IMR-90 (cell line): ENCODE measurements at regions not wholly inside any gene's neighbourhood (a gene's known extent, or its start where the extent isn't known, plus 50 kb on each side); places are given as distances from the start of the nearest gene placed in this dataset.

ENCODE experiments used
- ATAC-seq: fragments of 200-7000 bp; cut with Tn5 transposase; 2 replicates; pipeline ENCODE4 v1.9.1; 2020; ENCODE audit warnings: low read depth, mild to moderate bottlenecking, moderate library complexity
- BruUV-seq: library from RNA; stranded (reverse); fragments of 400-500 nt; replicated peaks from 2 replicates; lab custom pipeline; 2021; lab: Mats Ljungman, UMichigan
- CTCF ChIA-PET: fragments of 300-600 bp; formaldehyde crosslinking; extraction: SDS; loops from one replicate; lab custom pipeline; 2021; ENCODE audit warnings: antibody characterized with exemption; lab: Yijun Ruan, JAX
- POLR2A ChIA-PET: fragments of 300-600 bp; sonication (Branson Sonifier 250); formaldehyde crosslinking; loops from one replicate; lab custom pipeline; 2022; ENCODE audit warnings: antibody characterized with exemption; ENCODE audit not compliant: unreplicated experiment; lab: Charles Lee
- DNase-seq: peaks from one replicate; pipeline ENCODE4 v3.0.0; 2013
- H2AFZ ChIP-seq: replicated peaks from 2 replicates; pipeline ENCODE3; 2013; ENCODE audit warnings: low read length, mild to moderate bottlenecking; ENCODE audit not compliant: poor library complexity
- H2AK5ac ChIP-seq: 2 replicates; pipeline ENCODE4 v1.6.1; 2013; ENCODE audit warnings: low read depth, low read length, inconsistent platforms
- H2AK9ac ChIP-seq: replicated peaks from 2 replicates; pipeline ENCODE3; 2013; ENCODE audit warnings: mild to moderate bottlenecking, low read depth, low read length, moderate library complexity; ENCODE audit not compliant: poor library complexity
- H2BK120ac ChIP-seq: 2 replicates; pipeline ENCODE4 v1.6.1; 2013; ENCODE audit warnings: low read depth, low read length, inconsistent platforms
- H2BK15ac ChIP-seq: 3 replicates; pipeline ENCODE4 v1.6.1; 2013; ENCODE audit warnings: low read depth, low read length, inconsistent platforms
- H2BK20ac ChIP-seq: 2 replicates; pipeline ENCODE4 v1.6.1; 2013; ENCODE audit warnings: low read depth, mild to moderate bottlenecking, inconsistent platforms, low read length, moderate library complexity
- H2BK5ac ChIP-seq: 2 replicates; pipeline ENCODE4 v1.6.1; 2013; ENCODE audit warnings: mild to moderate bottlenecking, low read depth, low read length, inconsistent platforms; ENCODE audit not compliant: poor library complexity, severe bottlenecking
- H3K14ac ChIP-seq: replicated peaks from 2 replicates; pipeline ENCODE4 v1.6.1; 2013; ENCODE audit warnings: low read depth, low read length, inconsistent platforms
- H3K18ac ChIP-seq: 2 replicates; pipeline ENCODE4 v1.6.1; 2013; ENCODE audit warnings: low read depth, low read length, control low read depth
- H3K23ac ChIP-seq: 2 replicates; pipeline ENCODE4 v1.6.1; 2013; ENCODE audit warnings: low read depth, low read length, inconsistent platforms
- H3K27ac ChIP-seq: 2 replicates; pipeline ENCODE4 v1.5.1; 2013; ENCODE audit warnings: mild to moderate bottlenecking, control low read depth, low read length; ENCODE audit not compliant: insufficient read depth
- H3K27me3 ChIP-seq: 2 replicates; pipeline ENCODE4 v1.6.1; 2013; ENCODE audit warnings: low read length; ENCODE audit not compliant: control insufficient read depth, insufficient read depth
- H3K36me3 ChIP-seq: 2 replicates; pipeline ENCODE4 v1.6.1; 2013; ENCODE audit warnings: low read length, mixed read lengths; ENCODE audit not compliant: control insufficient read depth, insufficient read depth
- H3K4ac ChIP-seq: 2 replicates; pipeline ENCODE4 v1.6.1; 2013; ENCODE audit warnings: low read depth, low read length, inconsistent platforms
- H3K4me1 ChIP-seq: 2 replicates; pipeline ENCODE4 v1.6.1; 2013; ENCODE audit warnings: low read length, mixed read lengths; ENCODE audit not compliant: control insufficient read depth, insufficient read depth
- H3K4me2 ChIP-seq: 2 replicates; pipeline ENCODE4 v1.6.1; 2013; ENCODE audit warnings: low read depth, mild to moderate bottlenecking, control low read depth, low read length, moderate library complexity
- H3K4me3 ChIP-seq: 2 replicates; pipeline ENCODE4 v1.5.1; 2013; ENCODE audit warnings: low read depth, mild to moderate bottlenecking, control low read depth, low read length, moderate library complexity; ENCODE audit not compliant: insufficient read depth
- H3K56ac ChIP-seq: 2 replicates; pipeline ENCODE4 v1.6.1; 2013; ENCODE audit warnings: low read length, inconsistent platforms; ENCODE audit not compliant: insufficient read depth; ENCODE audit errors: extremely low read depth
- H3K79me1 ChIP-seq, 2 experiments: 2 replicates each; pipeline ENCODE4 v1.6.1; 2013; ENCODE audit warnings: low read length in 2 of 2, inconsistent platforms in 1 of 2, low read depth in 1 of 2
- H3K9ac ChIP-seq: 2 replicates; pipeline ENCODE4 v1.6.1; 2013; ENCODE audit warnings: low read depth, low read length, control low read depth
- H3K9me1 ChIP-seq: 2 replicates; pipeline ENCODE4 v1.6.1; 2013; ENCODE audit warnings: low read length, inconsistent platforms; ENCODE audit not compliant: insufficient read depth
- H3K9me3 ChIP-seq: 2 replicates; pipeline ENCODE4 v1.6.1; 2013; ENCODE audit warnings: low read length; ENCODE audit not compliant: control insufficient read depth, insufficient read depth
- H4K20me1 ChIP-seq: 2 replicates; pipeline ENCODE4 v1.6.1; 2013; ENCODE audit warnings: low read length, inconsistent platforms; ENCODE audit not compliant: insufficient read depth
- H4K5ac ChIP-seq: 2 replicates; pipeline ENCODE4 v1.6.1; 2013; ENCODE audit warnings: mild to moderate bottlenecking, low read depth, low read length, control low read depth
- H4K8ac ChIP-seq, 2 experiments: 2 replicates each; pipeline ENCODE4 v1.6.1; 2013; ENCODE audit warnings: low read depth in 2 of 2, low read length in 2 of 2, control low read depth in 1 of 2, inconsistent platforms in 1 of 2
- H4K91ac ChIP-seq: 2 replicates; pipeline ENCODE4 v1.6.1; 2013; ENCODE audit warnings: low read depth, low read length, inconsistent platforms; ENCODE audit not compliant: insufficient read depth
- CEBPB ChIP-seq: IDR thresholded peaks from 2 replicates; pipeline ENCODE4 v1.6.1; 2012; ENCODE audit warnings: low read depth, low read length, improper control_type of control experiment
- MAFK ChIP-seq: IDR thresholded peaks from 2 replicates; pipeline ENCODE4 v1.6.1; 2012; ENCODE audit warnings: low read depth, low read length, improper control_type of control experiment
- NFE2L2 ChIP-seq: fragments of 150-350 bp; IDR thresholded peaks from 2 replicates; pipeline ENCODE4 v1.6.1; 2016; ENCODE audit warnings: low read depth, mild to moderate bottlenecking, low read length
- POLR2A ChIP-seq: IDR thresholded peaks from 2 replicates; pipeline ENCODE4 v1.6.1; 2012; ENCODE audit warnings: mild to moderate bottlenecking, low read depth, low read length
- RAD21 ChIP-seq: IDR thresholded peaks from 2 replicates; pipeline ENCODE4 v1.6.1; 2012; ENCODE audit warnings: low read length, improper control_type of control experiment
- RCOR1 ChIP-seq: IDR thresholded peaks from 2 replicates; pipeline ENCODE4 v1.6.1; 2012; ENCODE audit warnings: mild to moderate bottlenecking, low read length, improper control_type of control experiment; ENCODE audit not compliant: insufficient replicate concordance
- RFX5 ChIP-seq: IDR thresholded peaks from 2 replicates; pipeline ENCODE4 v1.8.0; 2012; ENCODE audit warnings: low read depth, mild to moderate bottlenecking, low read length, moderate library complexity
- WGBS, 2 experiments: methylation state at CpG; one replicate each; pipeline versions ENCODE4 v1.1.5 to v1.1.7; 2013; ENCODE audit warnings: missing lambda C conversion rate in 2 of 2; ENCODE audit not compliant: insufficient read length in 1 of 2; ENCODE audit errors: extremely low coverage in 2 of 2; 5-methylcytosine and 5-hydroxymethylcytosine counted together
- dilution Hi-C: fragments of 300-500 bp; cut with HindIII; formaldehyde crosslinking; loops from one replicate; pipeline ENCODE4 v1.14.3; 2018; ENCODE audit warnings: low sequenced_read_pairs; ENCODE audit not compliant: unreplicated experiment
- in situ Hi-C: fragments of 300-500 bp; cut with MboI; formaldehyde crosslinking; loops from 3 replicates; pipeline ENCODE4 v1.14.3; 2019; ENCODE audit warnings: low sequenced_read_pairs, inconsistent platforms, mixed read lengths
- intact Hi-C: fragments of 100-400 bp; cut with micrococcal nuclease; formaldehyde crosslinking; loops from 2 replicates; pipeline ENCODE4 v1.10.0; 2022
- TF ChIP-seq, protein P1 (sequence below): fragments of 150-350 bp; IDR thresholded peaks from 2 replicates; pipeline ENCODE4 v1.6.1; 2016; ENCODE audit warnings: low read depth, mild to moderate bottlenecking, low read length, moderate library complexity, borderline replicate concordance

DNA sequence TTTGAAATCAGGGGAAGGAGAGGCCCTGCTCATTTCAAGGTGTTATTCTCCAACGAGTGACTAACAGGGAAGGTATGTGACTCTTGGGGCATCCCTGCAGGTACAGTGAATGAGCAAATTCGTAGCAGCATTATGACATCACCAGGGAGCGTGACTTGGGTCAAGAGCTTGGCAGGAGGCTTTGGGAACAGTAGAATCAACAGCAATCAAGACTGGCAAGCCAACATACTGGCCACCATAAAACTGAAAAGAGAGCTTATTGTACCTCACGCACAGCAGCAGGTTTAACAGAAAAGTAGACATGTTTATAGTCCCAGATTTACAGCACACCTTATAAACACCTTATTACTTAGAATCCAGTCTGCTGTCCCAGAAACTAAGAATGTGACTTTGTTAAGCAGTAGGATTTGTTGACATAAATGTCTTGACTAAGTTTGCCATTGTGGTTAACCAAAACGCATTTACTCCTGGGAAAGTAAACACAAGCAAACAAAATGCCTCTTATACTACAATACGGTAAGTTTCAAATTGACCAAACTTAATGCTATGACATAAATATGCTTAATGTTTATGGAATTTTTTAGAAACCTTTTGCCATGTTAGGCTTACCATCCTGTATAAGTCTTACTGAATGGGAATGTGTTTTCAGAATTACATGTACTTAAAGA is 297.8 kb downstream of the NPR3 start:
- H3K4me3 ChIP-seq, result no peak overlapping the region
- H2AK9ac ChIP-seq, result no peak overlapping the region
- no peak overlapping the region for H4K8ac ChIP-seq
- no peak overlapping the region for H3K18ac ChIP-seq
- H2BK120ac ChIP-seq, result no peak overlapping the region
- peaks cover 2% of the 10 kb centered on the region; the same call in 1 of the 2 replicates for H3K9me3 ChIP-seq
- no peak overlapping the region for H3K23ac ChIP-seq
- 0 out of 2 replicates have a peak, but pooled peaks cover 3% of the 10 kb centered on the region for H3K9me1 ChIP-seq
- peaks cover 2% of the 10 kb centered on the region; the same call in 1 of the 2 replicates for H3K4me1 ChIP-seq
- in situ Hi-C loops (no loop called here), intact Hi-C loops (no loop called here), dilution Hi-C loops (no loop called here)
- H4K91ac ChIP-seq, result no peak overlapping the region
- no peak overlapping the region for H2AK5ac ChIP-seq
- no CpG with 5 or more reads among the region's 6 CpGs for WGBS, 2 experiments
- ChIA-PET CTCF (no interaction called here), POLR2A (no interaction called here)
- H3K9ac ChIP-seq, result no peak overlapping the region
- no peak overlapping the region for H2BK15ac ChIP-seq
- BruUV-seq, result no TSS peak
- no peak overlapping the region for H2BK20ac ChIP-seq
- H3K79me1 ChIP-seq, result no peaks in the 10 kb centered on the region
- no peaks in the 10 kb centered on the region for H3K27me3 ChIP-seq
- DNase-seq (no peak), ATAC-seq (no peak)
- no peak overlapping the region for H3K4me2 ChIP-seq
- TF ChIP-seq POLR2A (no peak), MAFK (no peak), NFE2L2 (no peak), CEBPB (no peak), RCOR1 (no peak), RAD21 (no peak), RFX5 (no peak)
- TF ChIP-seq, protein P1, sequence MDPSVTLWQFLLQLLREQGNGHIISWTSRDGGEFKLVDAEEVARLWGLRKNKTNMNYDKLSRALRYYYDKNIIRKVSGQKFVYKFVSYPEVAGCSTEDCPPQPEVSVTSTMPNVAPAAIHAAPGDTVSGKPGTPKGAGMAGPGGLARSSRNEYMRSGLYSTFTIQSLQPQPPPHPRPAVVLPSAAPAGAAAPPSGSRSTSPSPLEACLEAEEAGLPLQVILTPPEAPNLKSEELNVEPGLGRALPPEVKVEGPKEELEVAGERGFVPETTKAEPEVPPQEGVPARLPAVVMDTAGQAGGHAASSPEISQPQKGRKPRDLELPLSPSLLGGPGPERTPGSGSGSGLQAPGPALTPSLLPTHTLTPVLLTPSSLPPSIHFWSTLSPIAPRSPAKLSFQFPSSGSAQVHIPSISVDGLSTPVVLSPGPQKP, result no peak
- H4K5ac ChIP-seq, result no peak overlapping the region
- no peak overlapping the region for H2BK5ac ChIP-seq
- no peaks in the 10 kb centered on the region for H4K20me1 ChIP-seq
- H3K56ac ChIP-seq, result no peak overlapping the region
- peak overlapping the region; percentile 43; the same call in 1 of the 2 replicates for H3K14ac ChIP-seq
- H3K27ac ChIP-seq, result no peak overlapping the region
- H3K4ac ChIP-seq, result no peak overlapping the region
- no peak overlapping the region for H2AFZ ChIP-seq
- no peaks in the 10 kb centered on the region for H3K36me3 ChIP-seq
